Astrocyte (in vitro differentiated cells and primary cell): ENCODE measurements at regions not wholly inside any gene's neighbourhood (a gene's known extent, or its start where the extent isn't known, plus 50 kb on each side); places are given as distances from the start of the nearest gene placed in this dataset.

Experiments
- DNase-seq: peaks from one replicate; pipeline ENCODE4 v3.0.0-alpha.2; 2010; ENCODE audit warnings: low read depth
- FAIRE-seq: peaks from 2 replicates; lab custom pipeline; 2011; peaks lifted over from hg19 to GRCh38; lab: Jason Lieb, UNC
- H2AFZ ChIP-seq: 2 replicates; pipeline ENCODE4 v1.6.0; 2012; ENCODE audit warnings: low read depth, low read length, inconsistent platforms
- H3K27ac ChIP-seq: 2 replicates; pipeline ENCODE4 v1.5.1; 2011; ENCODE audit warnings: low read depth, low read length, inconsistent platforms
- H3K27me3 ChIP-seq: 2 replicates; pipeline ENCODE4 v1.6.0; 2011; ENCODE audit warnings: low read length, inconsistent platforms; ENCODE audit not compliant: insufficient read depth
- H3K36me3 ChIP-seq: 2 replicates; pipeline ENCODE4 v1.5.1; 2011; ENCODE audit warnings: low read length, inconsistent platforms; ENCODE audit not compliant: insufficient read depth
- H3K4me1 ChIP-seq: 2 replicates; pipeline ENCODE4 v1.5.1; 2011; ENCODE audit warnings: low read length, inconsistent platforms; ENCODE audit not compliant: insufficient read depth
- H3K4me2 ChIP-seq: 2 replicates; pipeline ENCODE4 v1.6.0; 2012; ENCODE audit warnings: low read length, inconsistent platforms
- H3K4me3 ChIP-seq: 2 replicates; pipeline ENCODE4 v1.5.1; 2011; ENCODE audit warnings: low read depth, mild to moderate bottlenecking, low read length, inconsistent platforms; ENCODE audit not compliant: insufficient read depth
- H3K79me2 ChIP-seq: 2 replicates; pipeline ENCODE4 v1.6.0; 2012; ENCODE audit warnings: mild to moderate bottlenecking, low read length, inconsistent platforms; ENCODE audit not compliant: insufficient read depth
- H3K9ac ChIP-seq: 2 replicates; pipeline ENCODE4 v1.6.0; 2012; ENCODE audit warnings: mild to moderate bottlenecking, low read length, inconsistent platforms
- H3K9me3 ChIP-seq: 2 replicates; pipeline ENCODE4 v1.5.1; 2012; ENCODE audit warnings: low read depth, mild to moderate bottlenecking, low read length, inconsistent platforms; ENCODE audit not compliant: insufficient read depth
- H4K20me1 ChIP-seq: 2 replicates; pipeline ENCODE4 v1.6.0; 2012; ENCODE audit warnings: low read length, inconsistent platforms; ENCODE audit not compliant: insufficient read depth
- H3K27ac Mint-ChIP-seq: one replicate; pipeline ENCODE4 v1.8.0; 2021; ENCODE audit warnings: mild to moderate bottlenecking, mixed read lengths; ENCODE audit not compliant: unreplicated experiment
- H3K27me3 Mint-ChIP-seq: one replicate; pipeline ENCODE4 v1.8.0; 2021; ENCODE audit warnings: low read depth, mixed read lengths; ENCODE audit not compliant: unreplicated experiment
- H3K36me3 Mint-ChIP-seq: one replicate; pipeline ENCODE4 v1.8.0; 2021; ENCODE audit warnings: low read depth, mixed read lengths; ENCODE audit not compliant: unreplicated experiment
- H3K4me1 Mint-ChIP-seq: one replicate; pipeline ENCODE4 v1.8.0; 2021; ENCODE audit warnings: low read depth, mixed read lengths; ENCODE audit not compliant: unreplicated experiment
- H3K4me3 Mint-ChIP-seq: one replicate; pipeline ENCODE4 v1.8.0; 2021; ENCODE audit warnings: mild to moderate bottlenecking, moderate library complexity, mixed read lengths; ENCODE audit not compliant: unreplicated experiment
- H3K9me3 Mint-ChIP-seq: one replicate; pipeline ENCODE4 v1.8.0; 2021; ENCODE audit warnings: mild to moderate bottlenecking, mixed read lengths; ENCODE audit not compliant: unreplicated experiment
- EZH2 ChIP-seq: IDR thresholded peaks from 2 replicates; pipeline ENCODE4 v1.6.1; 2012; ENCODE audit warnings: mild to moderate bottlenecking, low read length, inconsistent platforms; ENCODE audit not compliant: insufficient read depth
- TF ChIP-seq, protein P1 (sequence below): IDR thresholded peaks from 2 replicates; pipeline ENCODE4 v1.5.1; 2011; ENCODE audit warnings: low read depth, mild to moderate bottlenecking, inconsistent platforms, low read length, moderate library complexity; ENCODE audit not compliant: insufficient read depth

DNA sequence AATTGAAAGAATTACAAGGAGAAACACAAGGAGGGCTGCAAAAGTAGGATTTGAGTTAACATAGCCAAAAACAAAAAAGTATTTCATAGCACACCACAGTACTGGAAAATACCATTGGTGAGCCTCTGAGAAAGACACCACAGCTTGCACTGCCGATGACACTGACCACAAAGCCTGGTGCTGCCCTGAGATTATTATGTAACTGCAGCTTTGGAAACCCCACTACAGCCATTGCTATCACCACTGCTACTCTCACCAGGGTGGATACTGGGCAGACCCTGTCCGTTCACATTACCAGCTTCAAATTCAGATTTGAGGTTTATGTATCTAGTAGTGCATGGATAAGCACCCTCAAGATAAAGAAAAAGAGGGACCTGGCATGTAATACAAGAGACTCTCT lies 1246.7 kb upstream of the SORCS1 start:
- Histone ChIP-seq H3K9me3 (no peaks in the 10 kb centered on the region), H3K4me1 (no peaks in the 10 kb centered on the region), H4K20me1 (no peaks in the 10 kb centered on the region), H3K36me3 (no peaks in the 10 kb centered on the region), H3K79me2 (no peaks in the 10 kb centered on the region), H3K27me3 (no peaks in the 10 kb centered on the region), H3K27ac (no peak overlapping the region), H3K4me2 (no peak overlapping the region), H3K4me3 (no peak overlapping the region), H2AFZ (no peak overlapping the region), H3K9ac (no peak overlapping the region)
- Mint-ChIP-seq H3K27me3 (no peaks in the 10 kb centered on the region), H3K36me3 (no peaks in the 10 kb centered on the region), H3K4me1 (no peaks in the 10 kb centered on the region), H3K4me3 (no peak overlapping the region), H3K9me3 (no peaks in the 10 kb centered on the region), H3K27ac (no peak overlapping the region)
- DNase-seq: no peak
- FAIRE-seq: no peak
- TF ChIP-seq, protein P1, sequence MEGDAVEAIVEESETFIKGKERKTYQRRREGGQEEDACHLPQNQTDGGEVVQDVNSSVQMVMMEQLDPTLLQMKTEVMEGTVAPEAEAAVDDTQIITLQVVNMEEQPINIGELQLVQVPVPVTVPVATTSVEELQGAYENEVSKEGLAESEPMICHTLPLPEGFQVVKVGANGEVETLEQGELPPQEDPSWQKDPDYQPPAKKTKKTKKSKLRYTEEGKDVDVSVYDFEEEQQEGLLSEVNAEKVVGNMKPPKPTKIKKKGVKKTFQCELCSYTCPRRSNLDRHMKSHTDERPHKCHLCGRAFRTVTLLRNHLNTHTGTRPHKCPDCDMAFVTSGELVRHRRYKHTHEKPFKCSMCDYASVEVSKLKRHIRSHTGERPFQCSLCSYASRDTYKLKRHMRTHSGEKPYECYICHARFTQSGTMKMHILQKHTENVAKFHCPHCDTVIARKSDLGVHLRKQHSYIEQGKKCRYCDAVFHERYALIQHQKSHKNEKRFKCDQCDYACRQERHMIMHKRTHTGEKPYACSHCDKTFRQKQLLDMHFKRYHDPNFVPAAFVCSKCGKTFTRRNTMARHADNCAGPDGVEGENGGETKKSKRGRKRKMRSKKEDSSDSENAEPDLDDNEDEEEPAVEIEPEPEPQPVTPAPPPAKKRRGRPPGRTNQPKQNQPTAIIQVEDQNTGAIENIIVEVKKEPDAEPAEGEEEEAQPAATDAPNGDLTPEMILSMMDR: no peak
- no peak for TF ChIP-seq EZH2

DNA sequence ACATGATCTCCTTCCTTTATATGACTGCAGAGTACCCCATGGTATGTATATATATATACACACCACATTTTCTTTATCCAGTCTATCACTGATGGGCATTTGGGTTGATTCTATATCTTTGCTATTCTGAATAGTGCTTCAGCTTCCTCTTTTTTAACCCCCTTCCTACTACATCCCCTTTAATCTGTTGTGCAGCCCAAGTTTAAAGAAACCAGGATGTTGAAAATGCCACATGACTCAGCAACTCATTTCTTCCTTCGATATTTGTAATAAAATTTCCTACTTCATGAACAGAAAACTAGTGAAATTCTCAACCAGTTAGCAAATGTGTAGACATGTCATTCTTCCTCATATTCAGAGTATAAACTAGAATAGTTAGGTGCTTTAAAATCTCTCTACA lies 1245.7 kb upstream of the SORCS1 start:
- no peak for DNase-seq
- Histone ChIP-seq H3K4me1 (no peaks in the 10 kb centered on the region), H4K20me1 (no peaks in the 10 kb centered on the region), H3K4me2 (no peak overlapping the region), H3K4me3 (no peak overlapping the region), H3K27ac (no peak overlapping the region), H2AFZ (no peak overlapping the region), H3K9ac (no peak overlapping the region), H3K27me3 (no peaks in the 10 kb centered on the region), H3K9me3 (no peaks in the 10 kb centered on the region), H3K79me2 (no peaks in the 10 kb centered on the region), H3K36me3 (no peaks in the 10 kb centered on the region)
- H3K4me1 Mint-ChIP-seq: no peaks in the 10 kb centered on the region
- H3K27ac Mint-ChIP-seq: no peak overlapping the region
- no peaks in the 10 kb centered on the region for H3K27me3 Mint-ChIP-seq
- no peaks in the 10 kb centered on the region for H3K36me3 Mint-ChIP-seq
- H3K4me3 Mint-ChIP-seq: no peak overlapping the region
- no peaks in the 10 kb centered on the region for H3K9me3 Mint-ChIP-seq
- FAIRE-seq: no peak
- TF ChIP-seq EZH2: no peak
- TF ChIP-seq, protein P1: no peak

DNA sequence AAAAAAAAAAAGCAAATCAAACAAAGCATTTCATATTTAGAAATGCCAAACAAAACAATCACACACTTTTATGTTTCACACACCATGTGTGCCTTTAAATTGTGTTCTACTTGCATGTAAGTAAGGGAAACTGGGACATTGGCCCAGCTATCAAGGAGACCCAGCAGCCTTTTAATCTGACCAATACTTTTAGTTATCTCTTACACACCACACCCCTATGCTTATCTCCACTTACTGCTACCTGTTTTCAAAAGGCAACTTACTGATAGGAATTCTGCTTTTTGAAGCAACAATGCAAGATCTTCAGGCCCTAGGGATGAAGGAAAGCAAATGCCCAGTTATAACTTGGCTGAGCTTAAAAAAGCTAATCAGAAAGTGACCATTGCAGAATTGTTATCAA lies 1244.8 kb upstream of the SORCS1 start:
- Histone ChIP-seq H3K4me2 (no peak overlapping the region), H3K79me2 (no peaks in the 10 kb centered on the region), H3K27me3 (no peaks in the 10 kb centered on the region), H3K9ac (no peak overlapping the region), H3K27ac (no peak overlapping the region), H3K4me1 (no peaks in the 10 kb centered on the region), H3K9me3 (no peaks in the 10 kb centered on the region), H2AFZ (no peak overlapping the region), H3K4me3 (no peak overlapping the region), H3K36me3 (no peaks in the 10 kb centered on the region), H4K20me1 (no peaks in the 10 kb centered on the region)
- H3K36me3 Mint-ChIP-seq: no peaks in the 10 kb centered on the region
- H3K9me3 Mint-ChIP-seq: peaks cover 2% of the 10 kb centered on the region
- no peaks in the 10 kb centered on the region for H3K27me3 Mint-ChIP-seq
- DNase-seq: no peak
- H3K4me1 Mint-ChIP-seq: no peaks in the 10 kb centered on the region
- no peak for TF ChIP-seq EZH2
- TF ChIP-seq, protein P1: no peak
- H3K27ac Mint-ChIP-seq: no peak overlapping the region
- no peak overlapping the region for H3K4me3 Mint-ChIP-seq
- no peak for FAIRE-seq
